Astrocyte (in vitro differentiated cells and primary cell): ENCODE measurements at regions not wholly inside any gene's neighbourhood (a gene's known extent, or its start where the extent isn't known, plus 50 kb on each side); places are given as distances from the start of the nearest gene placed in this dataset.
A peak's percentile ranks its signal among the peaks of the same experiment; 100 is the strongest.

Source experiments
- DNase-seq: peaks from one replicate; pipeline ENCODE4 v3.0.0-alpha.2; 2010; ENCODE audit warnings: low read depth
- FAIRE-seq: peaks from 2 replicates; lab custom pipeline; 2011; peaks lifted over from hg19 to GRCh38; lab: Jason Lieb, UNC
- H2AFZ ChIP-seq: 2 replicates; pipeline ENCODE4 v1.6.0; 2012; ENCODE audit warnings: low read depth, low read length, inconsistent platforms
- H3K27ac ChIP-seq: 2 replicates; pipeline ENCODE4 v1.5.1; 2011; ENCODE audit warnings: low read depth, low read length, inconsistent platforms
- H3K27me3 ChIP-seq: 2 replicates; pipeline ENCODE4 v1.6.0; 2011; ENCODE audit warnings: low read length, inconsistent platforms; ENCODE audit not compliant: insufficient read depth
- H3K36me3 ChIP-seq: 2 replicates; pipeline ENCODE4 v1.5.1; 2011; ENCODE audit warnings: low read length, inconsistent platforms; ENCODE audit not compliant: insufficient read depth
- H3K4me1 ChIP-seq: 2 replicates; pipeline ENCODE4 v1.5.1; 2011; ENCODE audit warnings: low read length, inconsistent platforms; ENCODE audit not compliant: insufficient read depth
- H3K4me2 ChIP-seq: 2 replicates; pipeline ENCODE4 v1.6.0; 2012; ENCODE audit warnings: low read length, inconsistent platforms
- H3K4me3 ChIP-seq: 2 replicates; pipeline ENCODE4 v1.5.1; 2011; ENCODE audit warnings: low read depth, mild to moderate bottlenecking, low read length, inconsistent platforms; ENCODE audit not compliant: insufficient read depth
- H3K79me2 ChIP-seq: 2 replicates; pipeline ENCODE4 v1.6.0; 2012; ENCODE audit warnings: mild to moderate bottlenecking, low read length, inconsistent platforms; ENCODE audit not compliant: insufficient read depth
- H3K9ac ChIP-seq: 2 replicates; pipeline ENCODE4 v1.6.0; 2012; ENCODE audit warnings: mild to moderate bottlenecking, low read length, inconsistent platforms
- H3K9me3 ChIP-seq: 2 replicates; pipeline ENCODE4 v1.5.1; 2012; ENCODE audit warnings: low read depth, mild to moderate bottlenecking, low read length, inconsistent platforms; ENCODE audit not compliant: insufficient read depth
- H4K20me1 ChIP-seq: 2 replicates; pipeline ENCODE4 v1.6.0; 2012; ENCODE audit warnings: low read length, inconsistent platforms; ENCODE audit not compliant: insufficient read depth
- H3K27ac Mint-ChIP-seq: one replicate; pipeline ENCODE4 v1.8.0; 2021; ENCODE audit warnings: mild to moderate bottlenecking, mixed read lengths; ENCODE audit not compliant: unreplicated experiment
- H3K27me3 Mint-ChIP-seq: one replicate; pipeline ENCODE4 v1.8.0; 2021; ENCODE audit warnings: low read depth, mixed read lengths; ENCODE audit not compliant: unreplicated experiment
- H3K36me3 Mint-ChIP-seq: one replicate; pipeline ENCODE4 v1.8.0; 2021; ENCODE audit warnings: low read depth, mixed read lengths; ENCODE audit not compliant: unreplicated experiment
- H3K4me1 Mint-ChIP-seq: one replicate; pipeline ENCODE4 v1.8.0; 2021; ENCODE audit warnings: low read depth, mixed read lengths; ENCODE audit not compliant: unreplicated experiment
- H3K4me3 Mint-ChIP-seq: one replicate; pipeline ENCODE4 v1.8.0; 2021; ENCODE audit warnings: mild to moderate bottlenecking, moderate library complexity, mixed read lengths; ENCODE audit not compliant: unreplicated experiment
- H3K9me3 Mint-ChIP-seq: one replicate; pipeline ENCODE4 v1.8.0; 2021; ENCODE audit warnings: mild to moderate bottlenecking, mixed read lengths; ENCODE audit not compliant: unreplicated experiment
- CTCF ChIP-seq: IDR thresholded peaks from 2 replicates; pipeline ENCODE4 v1.5.1; 2011; ENCODE audit warnings: low read depth, mild to moderate bottlenecking, inconsistent platforms, low read length, moderate library complexity; ENCODE audit not compliant: insufficient read depth
- EZH2 ChIP-seq: IDR thresholded peaks from 2 replicates; pipeline ENCODE4 v1.6.1; 2012; ENCODE audit warnings: mild to moderate bottlenecking, low read length, inconsistent platforms; ENCODE audit not compliant: insufficient read depth

- Histone ChIP-seq H2AFZ (no peak overlapping the region), H3K79me2 (no peaks in the 10 kb centered on the region), H3K4me2 (no peak overlapping the region), H3K9me3 (peaks cover 6% of the 10 kb centered on the region), H3K4me1 (no peaks in the 10 kb centered on the region), H3K27ac (no peak overlapping the region), H3K4me3 (no peak overlapping the region), H4K20me1 (no peaks in the 10 kb centered on the region), H3K36me3 (no peaks in the 10 kb centered on the region), H3K27me3 (no peaks in the 10 kb centered on the region), H3K9ac (no peak overlapping the region)
- Mint-ChIP-seq H3K27ac (no peak overlapping the region), H3K9me3 (peaks cover 22% of the 10 kb centered on the region), H3K4me1 (no peaks in the 10 kb centered on the region), H3K4me3 (no peak overlapping the region), H3K36me3 (no peaks in the 10 kb centered on the region), H3K27me3 (peaks cover 6% of the 10 kb centered on the region)
- no peak for DNase-seq
- no peak for TF ChIP-seq EZH2
- TF ChIP-seq CTCF: no peak
- FAIRE-seq: no peak
These were observed 242.6 kb upstream of the MSX2 start for GRCh38 chr5:174481737-174482136.

- H3K27me3 ChIP-seq: no peaks in the 10 kb centered on the region
- no peak overlapping the region for H3K4me2 ChIP-seq
- no peak overlapping the region for H3K4me3 Mint-ChIP-seq
- no peak for TF ChIP-seq CTCF
- TF ChIP-seq EZH2: no peak
- H3K79me2 ChIP-seq: no peaks in the 10 kb centered on the region
- no peak overlapping the region for H3K27ac Mint-ChIP-seq
- H3K4me1 ChIP-seq: no peaks in the 10 kb centered on the region
- no peaks in the 10 kb centered on the region for H3K36me3 ChIP-seq
- no peak overlapping the region for H3K9ac ChIP-seq
- peaks cover 6% of the 10 kb centered on the region for H3K9me3 ChIP-seq
- H3K4me3 ChIP-seq: no peak overlapping the region
- no peak for FAIRE-seq
- no peak overlapping the region for H3K27ac ChIP-seq
- peak; percentile 6 for DNase-seq
- no peaks in the 10 kb centered on the region for H3K4me1 Mint-ChIP-seq
- H3K27me3 Mint-ChIP-seq: peaks cover 6% of the 10 kb centered on the region
- H3K36me3 Mint-ChIP-seq: no peaks in the 10 kb centered on the region
- H3K9me3 Mint-ChIP-seq: peaks cover 22% of the 10 kb centered on the region
- no peak overlapping the region for H2AFZ ChIP-seq
- no peaks in the 10 kb centered on the region for H4K20me1 ChIP-seq
These were observed 241.8 kb upstream of the MSX2 start for GRCh38 chr5:174482607-174483024.

GRCh38 chr5:174483411-174483810 is 241.0 kb upstream of the MSX2 start:
- Histone ChIP-seq H2AFZ (no peak overlapping the region), H3K27me3 (no peaks in the 10 kb centered on the region), H3K27ac (no peak overlapping the region), H3K9me3 (peaks cover 6% of the 10 kb centered on the region), H3K79me2 (no peaks in the 10 kb centered on the region), H3K4me1 (no peaks in the 10 kb centered on the region), H3K9ac (no peak overlapping the region), H3K4me2 (no peak overlapping the region), H3K36me3 (no peaks in the 10 kb centered on the region), H3K4me3 (no peak overlapping the region), H4K20me1 (no peaks in the 10 kb centered on the region)
- H3K36me3 Mint-ChIP-seq: no peaks in the 10 kb centered on the region
- H3K27ac Mint-ChIP-seq: no peak overlapping the region
- DNase-seq (no peak), FAIRE-seq (no peak)
- peaks cover 6% of the 10 kb centered on the region for H3K27me3 Mint-ChIP-seq
- peaks cover 22% of the 10 kb centered on the region for H3K9me3 Mint-ChIP-seq
- H3K4me1 Mint-ChIP-seq: no peaks in the 10 kb centered on the region
- TF ChIP-seq EZH2: no peak
- TF ChIP-seq CTCF: no peak
- H3K4me3 Mint-ChIP-seq: no peak overlapping the region
